Endometrium (tissue), 2 donors: ENCODE measurements at regions not wholly inside any gene's neighbourhood (a gene's known extent, or its start where the extent isn't known, plus 50 kb on each side); places are given as distances from the start of the nearest gene placed in this dataset.
A peak's percentile ranks its signal among the peaks of the same experiment; 100 is the strongest.
"Not testable (repeated sequence)": the region's sequence is repeated elsewhere in the genome, so short reads cannot be mapped to it uniquely, and the experiment has no call there.

Experiments used
- FAIRE-seq: peaks from 2 replicates; lab custom pipeline; 2012; peaks lifted over from hg19 to GRCh38; lab: Jason Lieb, UNC
- donor health status: control.
- donor health status: control.

DNA sequence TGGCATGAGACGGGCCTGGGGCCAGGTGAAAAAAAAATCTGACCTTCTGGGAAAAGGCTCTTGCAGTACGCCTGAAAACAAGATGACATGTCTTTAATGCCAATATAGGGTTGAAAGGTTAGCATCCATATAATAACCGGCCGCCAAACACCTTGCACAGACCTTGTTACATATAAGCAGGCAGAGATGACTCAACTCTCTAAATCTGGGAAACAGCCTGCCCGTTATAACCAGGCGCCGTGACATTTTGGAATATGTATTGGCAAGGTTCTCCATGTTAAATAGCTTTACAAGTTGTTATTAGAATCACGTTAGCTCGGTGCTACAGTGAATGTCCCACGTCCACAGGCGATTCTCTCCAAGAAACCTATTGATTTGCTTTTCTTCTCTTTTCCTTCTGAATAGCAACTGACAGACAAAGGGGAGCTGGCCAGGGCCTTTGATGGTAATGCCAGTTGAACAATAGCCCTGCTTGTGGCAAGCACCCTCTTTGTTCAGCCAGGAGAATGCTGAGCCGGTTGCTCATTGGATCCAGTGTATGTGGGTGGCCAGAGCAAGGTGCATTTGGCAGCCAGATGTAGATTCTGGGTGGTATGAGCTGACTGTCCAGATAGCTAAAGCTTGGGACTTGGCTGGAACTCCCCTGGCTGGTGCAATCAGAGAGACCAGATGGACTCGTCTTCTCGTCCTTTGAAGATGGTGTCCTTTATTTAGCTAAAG, 80.1 kb upstream of the AUTS2 start:
- FAIRE-seq, result peak; percentile 39

DNA sequence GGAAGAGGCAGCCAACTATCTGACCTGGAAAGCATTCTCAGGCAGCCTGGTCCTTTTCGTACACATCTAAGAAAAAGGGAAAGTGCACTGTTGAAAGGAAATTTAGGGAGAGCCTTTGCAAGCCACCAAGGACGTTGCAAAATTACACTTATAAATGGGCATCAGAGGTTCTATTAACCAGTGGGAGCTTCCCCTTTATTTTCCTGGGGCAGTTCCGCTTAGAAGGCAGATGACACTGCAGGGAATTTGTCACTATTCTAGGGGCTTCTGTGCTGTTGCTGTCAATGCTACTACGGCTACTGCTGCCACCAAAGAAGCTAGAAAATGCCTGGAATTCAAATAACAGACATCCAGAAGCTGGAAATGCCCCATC, 79.6 kb upstream of the AUTS2 start:
- no peak for FAIRE-seq

GRCh38 chr7:69526570-69526969, 71.7 kb upstream of the AUTS2 start:
- no peak for FAIRE-seq

- FAIRE-seq, result no peak
Observed at GRCh38 chr7:69527706-69528105, 70.6 kb upstream of the AUTS2 start.

DNA sequence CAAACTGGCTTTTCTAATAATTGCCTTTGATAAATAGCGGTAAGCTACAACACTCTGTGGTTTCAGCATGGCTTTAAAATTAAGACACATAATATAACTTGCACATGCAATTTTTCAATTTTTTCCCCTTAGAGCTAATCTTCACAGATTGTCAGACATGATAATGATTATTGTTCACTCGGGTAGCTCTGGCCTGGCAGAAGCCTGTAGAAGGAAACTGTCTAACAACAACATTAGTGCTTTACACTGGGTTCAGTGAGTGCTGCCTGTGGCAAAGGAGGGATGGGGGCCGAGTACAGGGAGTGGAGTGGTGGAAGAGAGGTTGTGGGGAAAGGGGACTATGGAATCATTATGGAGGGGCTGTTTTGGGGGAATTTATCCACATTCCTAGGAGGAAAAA, 67.2 kb upstream of the AUTS2 start:
- no peak for FAIRE-seq

- FAIRE-seq, result no peak
Observed at GRCh38 chr7:69534461-69535041, 63.7 kb upstream of the AUTS2 start.

GRCh38 chr7:69537691-69538090, 60.6 kb upstream of the AUTS2 start:
- FAIRE-seq, result no peak

DNA sequence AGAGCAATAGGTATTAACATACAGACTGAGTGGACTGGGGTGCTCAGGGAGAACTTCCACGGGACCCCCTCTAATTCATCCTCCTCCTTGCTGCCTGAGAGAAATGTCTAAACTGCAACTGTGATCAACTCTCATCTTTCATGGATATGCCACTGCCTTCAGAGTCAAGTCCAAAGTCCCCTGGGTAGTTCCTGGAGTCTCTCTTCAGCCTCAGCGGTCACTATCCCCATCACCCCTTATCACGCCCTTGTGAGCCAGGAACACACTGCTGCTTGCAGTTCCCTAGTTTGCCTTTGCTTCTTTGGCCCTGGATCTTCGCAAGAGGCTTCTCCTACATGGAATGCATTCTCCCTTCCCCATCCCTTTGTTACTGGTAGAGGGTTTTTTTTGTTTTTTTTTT, 58.7 kb upstream of the AUTS2 start:
- FAIRE-seq, result no peak

DNA sequence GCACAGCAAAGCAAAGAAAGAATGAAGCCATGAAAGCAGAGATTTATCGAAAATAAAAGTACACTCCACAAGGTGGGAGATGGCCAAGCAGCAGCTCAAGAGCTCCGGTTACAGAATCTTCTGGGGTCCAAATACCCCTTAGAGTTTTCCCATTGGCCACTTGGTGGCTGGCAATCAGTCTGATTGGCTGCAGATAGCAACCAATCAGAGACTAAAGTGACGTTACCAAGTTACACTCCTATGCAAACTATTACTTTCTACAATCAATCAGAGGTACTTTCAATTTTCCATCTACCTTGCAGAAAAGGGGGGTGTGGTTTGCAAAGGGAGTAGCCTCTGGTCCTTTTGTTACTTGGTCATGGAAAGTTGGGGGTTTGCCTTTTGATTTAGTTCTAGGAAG, 58.0 kb upstream of the AUTS2 start:
- FAIRE-seq, result no peak

DNA sequence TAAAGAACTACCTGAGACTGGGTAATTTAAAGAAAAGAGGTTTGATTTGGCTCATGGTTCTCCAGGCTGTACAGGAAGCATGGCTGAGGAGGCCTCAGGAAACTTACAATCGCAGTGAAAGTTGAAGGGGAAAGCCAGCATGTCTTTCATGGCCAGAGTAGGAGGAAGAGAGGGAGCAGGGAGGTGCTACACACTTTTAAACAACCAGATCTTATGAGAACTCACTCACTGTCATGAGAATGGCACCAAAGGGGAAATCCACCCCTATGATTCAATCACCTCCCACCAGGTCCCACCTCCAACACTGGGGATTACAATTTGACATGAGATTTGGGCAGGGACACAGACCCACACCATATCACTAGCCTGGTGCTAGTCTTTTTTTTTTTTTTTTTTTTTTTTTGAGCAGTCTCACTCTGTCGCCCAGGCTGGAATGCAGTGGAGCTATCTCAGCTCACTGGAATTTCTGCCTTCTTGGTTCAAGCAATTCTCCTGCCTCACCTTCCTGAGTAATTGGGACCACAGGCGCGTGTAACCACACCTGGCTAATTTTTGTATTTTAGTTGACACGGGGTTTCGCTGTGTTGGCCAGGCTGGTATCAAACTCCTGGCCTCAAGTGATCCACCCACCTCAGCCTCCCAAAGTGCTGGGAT, 56.4 kb upstream of the AUTS2 start:
- FAIRE-seq, result not testable (repeated sequence)

DNA sequence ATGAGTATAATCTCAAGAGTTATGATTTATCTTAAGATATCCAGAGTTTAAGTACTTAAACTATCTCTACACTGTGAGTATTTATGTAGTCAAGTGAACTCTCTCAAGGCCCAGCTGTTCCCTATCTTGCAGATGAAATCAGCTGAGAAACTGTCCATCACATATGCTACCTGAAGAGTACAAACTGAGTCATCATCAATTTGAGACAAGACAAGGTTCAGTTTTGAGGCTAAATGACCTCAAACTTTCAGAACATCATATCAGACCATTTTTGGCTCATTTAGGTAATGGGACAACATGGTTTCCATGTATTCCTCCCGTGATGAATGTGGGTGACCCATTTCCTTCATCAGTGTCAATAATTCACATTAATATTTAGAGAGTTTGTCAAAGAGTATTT, 53.1 kb upstream of the AUTS2 start:
- FAIRE-seq, result no peak
